ENCODE measurements at regions not wholly inside any gene's neighbourhood (a gene's known extent, or its start where the extent isn't known, plus 50 kb on each side); places are given as distances from the start of the nearest gene placed in this dataset.

DNA sequence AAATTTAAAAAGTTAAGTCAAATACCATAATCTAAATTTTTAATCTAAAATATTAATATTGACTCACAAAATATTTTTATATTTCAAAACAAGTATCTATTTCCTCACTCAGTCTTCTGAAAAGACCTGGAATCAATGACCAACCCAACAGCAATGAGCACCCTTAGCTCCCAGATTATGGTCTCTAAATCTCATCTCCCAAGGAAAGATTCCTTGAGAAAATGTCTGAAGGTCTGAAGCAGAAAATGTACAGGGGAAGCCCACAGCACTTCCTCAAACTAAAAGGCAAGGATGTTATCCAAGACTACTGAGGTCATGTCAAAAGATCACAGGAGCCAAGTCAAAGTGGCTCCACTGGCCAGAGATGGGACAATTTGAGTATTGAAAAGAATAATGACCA is 51.0 kb upstream of the SLCO2A1 start:
- H3K9me3 ChIP-seq (ENCODE audit: insufficient read depth, low read depth, low read length) = no peaks in the 10 kb centered on the region
- H3K4me2 ChIP-seq (ENCODE audit: low read depth, low read length, poor library complexity, severe bottlenecking) = no peak overlapping the region
- TF ChIP-seq EZH2phosphoT487 (IDR thresholded peaks at IDR 0.05; ENCODE audit: borderline replicate concordance) = no peak
- TF ChIP-seq, protein P1, sequence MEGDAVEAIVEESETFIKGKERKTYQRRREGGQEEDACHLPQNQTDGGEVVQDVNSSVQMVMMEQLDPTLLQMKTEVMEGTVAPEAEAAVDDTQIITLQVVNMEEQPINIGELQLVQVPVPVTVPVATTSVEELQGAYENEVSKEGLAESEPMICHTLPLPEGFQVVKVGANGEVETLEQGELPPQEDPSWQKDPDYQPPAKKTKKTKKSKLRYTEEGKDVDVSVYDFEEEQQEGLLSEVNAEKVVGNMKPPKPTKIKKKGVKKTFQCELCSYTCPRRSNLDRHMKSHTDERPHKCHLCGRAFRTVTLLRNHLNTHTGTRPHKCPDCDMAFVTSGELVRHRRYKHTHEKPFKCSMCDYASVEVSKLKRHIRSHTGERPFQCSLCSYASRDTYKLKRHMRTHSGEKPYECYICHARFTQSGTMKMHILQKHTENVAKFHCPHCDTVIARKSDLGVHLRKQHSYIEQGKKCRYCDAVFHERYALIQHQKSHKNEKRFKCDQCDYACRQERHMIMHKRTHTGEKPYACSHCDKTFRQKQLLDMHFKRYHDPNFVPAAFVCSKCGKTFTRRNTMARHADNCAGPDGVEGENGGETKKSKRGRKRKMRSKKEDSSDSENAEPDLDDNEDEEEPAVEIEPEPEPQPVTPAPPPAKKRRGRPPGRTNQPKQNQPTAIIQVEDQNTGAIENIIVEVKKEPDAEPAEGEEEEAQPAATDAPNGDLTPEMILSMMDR (conservative IDR thresholded peaks at IDR 0.05; ENCODE audit: low read length) = no peak
- H3K79me2 ChIP-seq (ENCODE audit: insufficient read depth, low read length) = no peaks in the 10 kb centered on the region
- no peaks in the 10 kb centered on the region for H3K27me3 ChIP-seq (ENCODE audit: insufficient read depth, low read length, poor library complexity, severe bottlenecking)
- H3K36me3 ChIP-seq (ENCODE audit: insufficient read depth, low read length) = no peaks in the 10 kb centered on the region
- H3F3A ChIP-seq (ENCODE audit: low read depth) = no peaks in the 10 kb centered on the region
- H2AFZ ChIP-seq (ENCODE audit: low read length) = no peak overlapping the region
- H4K20me1 ChIP-seq (ENCODE audit: insufficient read depth, low read length, poor library complexity, severe bottlenecking) = no peaks in the 10 kb centered on the region
- no peaks in the 10 kb centered on the region for H3K4me1 ChIP-seq (ENCODE audit: insufficient read depth, low read length, poor library complexity, severe bottlenecking)
- H3K9ac ChIP-seq (ENCODE audit: low read depth, low read length, poor library complexity, severe bottlenecking) = no peak overlapping the region
- H3K4me3 ChIP-seq (ENCODE audit: low read length, poor library complexity, severe bottlenecking) = no peak overlapping the region
- H3K9me2 ChIP-seq (replicated peaks; ENCODE audit: low read depth, low read length) = no peaks in the 10 kb centered on the region

DNA sequence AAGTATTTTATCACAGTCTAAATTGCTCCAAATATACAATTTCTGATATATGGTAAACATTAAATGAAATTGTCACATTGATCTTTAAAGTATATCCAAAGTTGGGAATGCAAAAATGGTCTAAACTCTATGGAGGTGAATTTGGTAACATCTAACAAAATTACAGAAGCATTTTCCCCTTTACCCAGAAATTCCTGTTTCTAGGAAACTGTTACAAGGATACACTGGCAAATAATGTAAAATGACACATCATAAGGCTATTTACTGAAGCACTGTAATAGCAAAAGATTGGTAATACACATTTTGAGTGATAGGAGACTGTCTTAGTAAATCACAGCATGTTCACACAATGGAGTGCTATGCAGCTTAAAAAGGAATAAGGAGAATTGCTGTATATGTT is 50.0 kb upstream of the SLCO2A1 start:
- no peak for TF ChIP-seq EZH2phosphoT487 (IDR thresholded peaks at IDR 0.05; ENCODE audit: borderline replicate concordance)
- no peaks in the 10 kb centered on the region for H3K9me3 ChIP-seq (ENCODE audit: insufficient read depth, low read depth, low read length)

More for the DNA sequence above, 50.0 kb upstream of the SLCO2A1 start:
- H2AFZ ChIP-seq (ENCODE audit: low read length) = no peak overlapping the region
- H4K20me1 ChIP-seq (ENCODE audit: insufficient read depth, low read length, poor library complexity, severe bottlenecking) = no peaks in the 10 kb centered on the region
- no peaks in the 10 kb centered on the region for H3K36me3 ChIP-seq (ENCODE audit: insufficient read depth, low read length)
- no peaks in the 10 kb centered on the region for H3K9me2 ChIP-seq (replicated peaks; ENCODE audit: low read depth, low read length)
- no peaks in the 10 kb centered on the region for H3K4me1 ChIP-seq (ENCODE audit: insufficient read depth, low read length, poor library complexity, severe bottlenecking)
- H3F3A ChIP-seq (ENCODE audit: low read depth) = no peaks in the 10 kb centered on the region
- H3K4me2 ChIP-seq (ENCODE audit: low read depth, low read length, poor library complexity, severe bottlenecking) = no peak overlapping the region
- no peaks in the 10 kb centered on the region for H3K79me2 ChIP-seq (ENCODE audit: insufficient read depth, low read length)
- H3K9ac ChIP-seq (ENCODE audit: low read depth, low read length, poor library complexity, severe bottlenecking) = no peak overlapping the region
- H3K27me3 ChIP-seq (ENCODE audit: insufficient read depth, low read length, poor library complexity, severe bottlenecking) = no peaks in the 10 kb centered on the region
- no peak overlapping the region for H3K4me3 ChIP-seq (ENCODE audit: low read length, poor library complexity, severe bottlenecking)
